Omental fat pad (tissue), 3 donors: ENCODE measurements at regions not wholly inside any gene's neighbourhood (a gene's known extent, or its start where the extent isn't known, plus 50 kb on each side); places are given as distances from the start of the nearest gene placed in this dataset.
A peak's percentile ranks its signal among the peaks of the same experiment; 100 is the strongest.

Experiments
- ATAC-seq: fragments of 150-250 bp; one replicate; pipeline ENCODE4 v1.9.1; 2016; ENCODE audit warnings: mild to moderate bottlenecking, moderate library complexity; ENCODE audit not compliant: low FRiP score
- DNase-seq: peaks from one replicate; pipeline ENCODE4 v3.0.0-alpha.2; 2019; ENCODE audit warnings: low spot score
- TF ChIP-seq, protein P1 (sequence below), 3 donors: fragments of 450-650 bp; IDR thresholded peaks; one replicate each; pipeline ENCODE4 v1.5.1; 2016 to 2017; ENCODE audit warnings: antibody characterized with exemption in 3 of 3, mild to moderate bottlenecking in 3 of 3, moderate library complexity in 2 of 3

DNA sequence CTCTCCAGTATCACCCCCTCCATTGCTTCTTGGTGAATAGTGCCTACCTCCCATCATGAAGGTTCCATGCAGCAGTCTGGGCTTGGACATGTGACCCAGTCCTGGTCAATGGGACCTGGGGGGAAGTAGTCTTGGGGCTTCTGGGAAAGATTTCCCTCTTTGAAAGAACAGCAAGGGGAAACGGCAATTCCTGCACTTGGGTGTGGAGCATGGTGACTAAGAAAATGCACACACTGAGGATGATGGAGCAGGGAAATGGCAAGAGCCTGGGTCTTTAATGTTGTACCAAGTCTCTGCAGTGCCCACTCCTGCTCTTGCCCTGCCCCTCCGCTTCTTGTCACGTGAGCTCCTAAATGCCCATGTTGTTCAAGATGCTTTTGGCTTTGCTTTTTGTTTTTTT, 131.4 kb upstream of the SIX2 start:
- TF ChIP-seq, protein P1, sequence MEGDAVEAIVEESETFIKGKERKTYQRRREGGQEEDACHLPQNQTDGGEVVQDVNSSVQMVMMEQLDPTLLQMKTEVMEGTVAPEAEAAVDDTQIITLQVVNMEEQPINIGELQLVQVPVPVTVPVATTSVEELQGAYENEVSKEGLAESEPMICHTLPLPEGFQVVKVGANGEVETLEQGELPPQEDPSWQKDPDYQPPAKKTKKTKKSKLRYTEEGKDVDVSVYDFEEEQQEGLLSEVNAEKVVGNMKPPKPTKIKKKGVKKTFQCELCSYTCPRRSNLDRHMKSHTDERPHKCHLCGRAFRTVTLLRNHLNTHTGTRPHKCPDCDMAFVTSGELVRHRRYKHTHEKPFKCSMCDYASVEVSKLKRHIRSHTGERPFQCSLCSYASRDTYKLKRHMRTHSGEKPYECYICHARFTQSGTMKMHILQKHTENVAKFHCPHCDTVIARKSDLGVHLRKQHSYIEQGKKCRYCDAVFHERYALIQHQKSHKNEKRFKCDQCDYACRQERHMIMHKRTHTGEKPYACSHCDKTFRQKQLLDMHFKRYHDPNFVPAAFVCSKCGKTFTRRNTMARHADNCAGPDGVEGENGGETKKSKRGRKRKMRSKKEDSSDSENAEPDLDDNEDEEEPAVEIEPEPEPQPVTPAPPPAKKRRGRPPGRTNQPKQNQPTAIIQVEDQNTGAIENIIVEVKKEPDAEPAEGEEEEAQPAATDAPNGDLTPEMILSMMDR (IDR thresholded peaks at IDR 0.05): no peak
- no peak for DNase-seq
- ATAC-seq: no peak

DNA sequence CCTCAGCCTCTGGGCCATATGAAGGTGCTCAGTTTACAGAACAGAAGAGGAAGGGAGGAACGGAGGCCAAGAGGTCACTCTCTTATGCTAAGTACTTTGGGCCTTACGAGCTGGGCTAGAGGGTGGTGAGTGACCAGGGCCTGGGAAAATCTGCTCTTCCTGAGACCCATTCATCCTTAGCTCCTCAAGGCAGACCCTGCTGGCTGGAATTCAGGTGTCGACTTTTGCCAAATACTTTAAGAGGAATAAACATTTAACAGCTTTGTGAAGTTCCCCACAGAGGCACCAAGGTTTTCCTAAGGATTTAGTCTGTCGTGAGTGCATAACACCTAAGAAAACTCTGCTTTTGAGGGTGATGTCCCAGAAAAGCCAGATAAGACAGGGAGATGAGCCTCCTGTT, 129.7 kb upstream of the SIX2 start:
- TF ChIP-seq, protein P1 (IDR thresholded peaks at IDR 0.05): no peak
- DNase-seq: no peak

DNA sequence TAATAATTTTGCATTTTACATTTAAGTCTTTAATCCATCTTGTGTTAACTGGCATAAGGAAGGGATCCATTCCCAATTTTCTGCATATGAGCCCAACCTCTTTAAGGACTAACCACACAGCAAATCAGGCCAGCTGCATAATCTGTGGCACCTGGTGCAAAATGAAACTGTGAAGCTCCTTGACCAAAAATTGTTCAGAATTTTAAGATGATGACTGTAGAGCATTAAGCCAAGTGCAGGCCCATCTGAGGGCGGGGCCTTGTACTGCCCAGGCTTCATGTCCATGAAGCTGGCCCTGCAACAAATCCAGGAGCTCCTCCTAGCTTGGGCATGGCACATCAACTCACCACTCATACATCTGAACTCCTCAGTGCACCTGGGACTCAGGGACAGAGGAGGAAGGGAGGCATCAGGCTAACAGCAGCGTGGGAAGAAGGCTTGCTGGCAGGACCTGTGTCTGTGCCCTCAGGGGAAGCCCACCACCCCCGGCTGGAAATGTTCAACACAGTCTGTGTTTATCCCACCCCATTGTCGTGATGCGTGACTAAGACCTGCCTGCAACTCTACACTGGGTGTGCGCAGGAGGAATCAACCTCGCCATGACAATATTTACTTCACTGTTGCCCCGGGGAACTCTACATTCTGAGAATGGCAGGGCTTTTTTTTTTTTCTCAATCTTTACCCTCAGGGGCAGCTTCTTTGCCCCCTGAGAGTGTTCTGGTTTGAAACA, 128.9 kb upstream of the SIX2 start:
- ATAC-seq (no peak), DNase-seq (no peak)
- TF ChIP-seq, protein P1 (IDR thresholded peaks at IDR 0.05): no peak

More for the DNA sequence above, 129.7 kb upstream of the SIX2 start:
- ATAC-seq: no peak

GRCh38 chr2:45134726-45135125, 125.5 kb upstream of the SIX2 start:
- ATAC-seq (peak; percentile 48), DNase-seq (no peak)
- TF ChIP-seq, protein P1 (IDR thresholded peaks at IDR 0.05): no peak

GRCh38 chr2:45134014-45134413, 124.8 kb upstream of the SIX2 start:
- TF ChIP-seq, protein P1 (IDR thresholded peaks at IDR 0.05): no peak
- ATAC-seq (no peak), DNase-seq (no peak)

- TF ChIP-seq, protein P1 (IDR thresholded peaks at IDR 0.05): no peak
- DNase-seq (no peak), ATAC-seq (no peak)
Measured at GRCh38 chr2:45132551-45132950, 123.3 kb upstream of the SIX2 start.

DNA sequence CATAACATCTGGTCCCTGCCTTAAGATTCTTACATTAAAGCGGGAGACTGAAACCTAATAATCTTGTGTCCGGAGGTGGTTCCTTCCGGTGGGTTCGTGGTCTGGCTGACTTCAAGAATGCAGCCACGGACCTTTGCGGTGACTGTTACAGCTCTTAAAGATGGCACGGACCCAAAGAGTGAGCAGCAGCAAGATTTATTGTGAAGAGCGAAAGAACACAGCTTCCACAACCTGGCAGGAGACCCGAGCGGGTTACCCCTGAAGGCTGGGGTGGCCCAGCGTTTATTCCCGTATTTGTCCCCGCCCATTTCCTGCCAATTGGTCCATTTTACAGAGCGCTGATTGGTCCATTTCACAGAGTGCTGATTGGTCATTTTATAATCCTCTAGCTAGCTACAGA, 122.3 kb upstream of the SIX2 start:
- DNase-seq (no peak), ATAC-seq (no peak)
- TF ChIP-seq, protein P1 (IDR thresholded peaks at IDR 0.05): no peak
